OCI-LY3 (cell line): ENCODE measurements at regions not wholly inside any gene's neighbourhood (a gene's known extent, or its start where the extent isn't known, plus 50 kb on each side); places are given as distances from the start of the nearest gene placed in this dataset.

Experiments
- H2AFZ ChIP-seq: fragments of 200-600, 300-600 bp; shearing (Covaris generic); 2 replicates; pipeline ENCODE4 v1.6.0; 2014; ENCODE audit warnings: antibody characterized with exemption, low read depth, low read length
- H3K27ac ChIP-seq: fragments of 200-600, 300-600 bp; sonication (generic); 2 replicates; pipeline ENCODE4 v1.5.1; 2014; ENCODE audit warnings: mild to moderate bottlenecking, low read length, moderate library complexity, mixed read lengths
- H3K27me3 ChIP-seq: fragments of 200-600, 300-600 bp; sonication (generic); 2 replicates; pipeline ENCODE4 v1.6.1; 2014; ENCODE audit warnings: low read depth, low read length, mixed read lengths
- H3K36me3 ChIP-seq: fragments of 200-600, 300-600 bp; sonication (generic); replicated peaks from 2 replicates; pipeline ENCODE3; 2014; ENCODE audit warnings: low read depth, low read length, mixed read lengths
- H3K4me1 ChIP-seq: fragments of 300-600, 200-600 bp; sonication (generic); 2 replicates; pipeline ENCODE4 v1.6.1; 2014; ENCODE audit warnings: low read length, mixed read lengths
- H3K4me2 ChIP-seq: fragments of 200-600, 300-600 bp; sonication (generic); 2 replicates; pipeline ENCODE4 v1.6.1; 2014; ENCODE audit warnings: low read length, mixed read lengths
- H3K4me3 ChIP-seq: fragments of 300-600, 200-600 bp; sonication (generic); 2 replicates; pipeline ENCODE4 v1.5.1; 2014; ENCODE audit warnings: antibody characterized with exemption, mild to moderate bottlenecking, low read length, moderate library complexity
- H3K79me2 ChIP-seq: fragments of 300-600, 200-600 bp; shearing (Covaris generic); 2 replicates; pipeline ENCODE4 v1.6.1; 2014; ENCODE audit warnings: mild to moderate bottlenecking, low read length, mixed read lengths
- H3K9ac ChIP-seq: fragments of 300-600, 200-600 bp; shearing (Covaris generic); 2 replicates; pipeline ENCODE4 v1.6.0; 2014; ENCODE audit warnings: mild to moderate bottlenecking, low read length, moderate library complexity
- H3K9me3 ChIP-seq: fragments of 200-600, 300-600 bp; shearing (Covaris generic); 2 replicates; pipeline ENCODE4 v1.6.1; 2014; ENCODE audit warnings: low read length, mixed read lengths; ENCODE audit not compliant: insufficient read depth
- H4K20me1 ChIP-seq: fragments of 200-600, 300-600 bp; sonication (generic); 2 replicates; pipeline ENCODE4 v1.6.1; 2016; ENCODE audit warnings: low read length, mixed read lengths; ENCODE audit not compliant: insufficient read depth
- CTCF ChIP-seq: fragments of 200-600, 300-600 bp; sonication (generic); IDR thresholded peaks from 2 replicates; pipeline ENCODE4 v1.5.1; 2014; ENCODE audit warnings: antibody characterized with exemption, low read length, low read depth
- EZH2phosphoT487 ChIP-seq: fragments of 200-600 bp; shearing (Covaris generic); IDR thresholded peaks from 2 replicates; pipeline ENCODE4 v1.6.1; 2018; ENCODE audit warnings: antibody characterized with exemption, mixed run types, low read depth

GRCh38 chr3:68360492-68360891 is 571.9 kb downstream of the TAFA4 start:
- TF ChIP-seq EZH2phosphoT487 = no peak
- no peak for TF ChIP-seq CTCF
- Histone ChIP-seq H3K36me3 (no peaks in the 10 kb centered on the region), H3K9ac (no peak overlapping the region), H2AFZ (no peak overlapping the region), H3K9me3 (no peaks in the 10 kb centered on the region), H3K27ac (no peak overlapping the region), H3K4me3 (no peak overlapping the region), H3K79me2 (no peaks in the 10 kb centered on the region), H3K4me1 (no peaks in the 10 kb centered on the region), H3K27me3 (no peaks in the 10 kb centered on the region), H4K20me1 (no peaks in the 10 kb centered on the region), H3K4me2 (no peak overlapping the region)

GRCh38 chr3:68345781-68346180 is 586.6 kb downstream of the TAFA4 start:
- no peaks in the 10 kb centered on the region for H3K4me1 ChIP-seq
- no peaks in the 10 kb centered on the region for H3K36me3 ChIP-seq
- H4K20me1 ChIP-seq = no peaks in the 10 kb centered on the region
- no peak overlapping the region for H2AFZ ChIP-seq
- no peaks in the 10 kb centered on the region for H3K27me3 ChIP-seq
- no peak overlapping the region for H3K9ac ChIP-seq
- no peak for TF ChIP-seq CTCF
- H3K4me2 ChIP-seq = no peak overlapping the region
- no peak overlapping the region for H3K27ac ChIP-seq
- H3K9me3 ChIP-seq = no peaks in the 10 kb centered on the region
- H3K79me2 ChIP-seq = no peaks in the 10 kb centered on the region
- no peak overlapping the region for H3K4me3 ChIP-seq

- Histone ChIP-seq H3K27me3 (no peaks in the 10 kb centered on the region), H3K9ac (no peak overlapping the region), H2AFZ (no peak overlapping the region)
These were observed 589.9 kb downstream of the TAFA4 start for GRCh38 chr3:68342426-68342825.

GRCh38 chr3:68336042-68336441 is 596.3 kb downstream of the TAFA4 start:
- no peak overlapping the region for H2AFZ ChIP-seq
- TF ChIP-seq CTCF = no peak
- no peak for TF ChIP-seq EZH2phosphoT487
- no peaks in the 10 kb centered on the region for H3K27me3 ChIP-seq
- no peak overlapping the region for H3K4me2 ChIP-seq
- no peaks in the 10 kb centered on the region for H3K36me3 ChIP-seq
- H3K4me3 ChIP-seq = no peak overlapping the region
- no peak overlapping the region for H3K27ac ChIP-seq
- H3K9me3 ChIP-seq = no peaks in the 10 kb centered on the region
- H3K79me2 ChIP-seq = no peaks in the 10 kb centered on the region
- no peaks in the 10 kb centered on the region for H3K4me1 ChIP-seq
- H4K20me1 ChIP-seq = no peaks in the 10 kb centered on the region
- no peak overlapping the region for H3K9ac ChIP-seq

More at GRCh38 chr3:68342426-68342825, 589.9 kb downstream of the TAFA4 start:
- Histone ChIP-seq H3K4me3 (no peak overlapping the region), H3K27ac (no peak overlapping the region), H3K79me2 (no peaks in the 10 kb centered on the region), H3K9me3 (no peaks in the 10 kb centered on the region), H3K4me2 (no peak overlapping the region), H3K4me1 (no peaks in the 10 kb centered on the region), H3K36me3 (no peaks in the 10 kb centered on the region), H4K20me1 (no peaks in the 10 kb centered on the region)
- no peak for TF ChIP-seq CTCF
- no peak for TF ChIP-seq EZH2phosphoT487
